HEK293T (cell line): ENCODE measurements at regions not wholly inside any gene's neighbourhood (a gene's known extent, or its start where the extent isn't known, plus 50 kb on each side); places are given as distances from the start of the nearest gene placed in this dataset.

Experiments used
- CTCF ChIA-PET: fragments of 350-600 bp; formaldehyde crosslinking; extraction: SDS; loops from one replicate; lab custom pipeline; 2021; ENCODE audit warnings: antibody characterized with exemption, inconsistent platforms; lab: Yijun Ruan, JAX
- POLR2A ChIA-PET: fragments of 350-600 bp; formaldehyde crosslinking; extraction: SDS; loops from one replicate; lab custom pipeline; 2020; ENCODE audit warnings: antibody characterized with exemption, inconsistent platforms; lab: Yijun Ruan, JAX
- DNase-seq: peaks from one replicate; pipeline ENCODE4 v3.0.0; 2012; ENCODE audit warnings: mixed read lengths; ENCODE audit errors: extremely low spot score
- ARNT ChIP-seq: fragments of 450-650 bp; IDR thresholded peaks from 2 replicates; pipeline ENCODE4 v1.6.1; 2017; ENCODE audit warnings: mild to moderate bottlenecking
- BHLHE40 ChIP-seq: fragments of 450-650 bp; IDR thresholded peaks from 2 replicates; pipeline ENCODE4 v1.6.1; 2016; ENCODE audit warnings: mild to moderate bottlenecking, moderate library complexity, borderline replicate concordance
- CTBP1 ChIP-seq: fragments of 450-650 bp; IDR thresholded peaks from 2 replicates; pipeline ENCODE4 v1.6.1; 2016; ENCODE audit warnings: borderline replicate concordance
- ELF4 ChIP-seq: fragments of 450-650 bp; IDR thresholded peaks from 2 replicates; pipeline ENCODE4 v1.6.1; 2017; ENCODE audit warnings: antibody characterized with exemption
- FOXA1 ChIP-seq: fragments of 450-650 bp; IDR thresholded peaks from 2 replicates; pipeline ENCODE4 v1.6.1; 2016; ENCODE audit warnings: mild to moderate bottlenecking
- FOXK2 ChIP-seq: fragments of 450-650 bp; IDR thresholded peaks from 2 replicates; pipeline ENCODE4 v1.6.1; 2016; ENCODE audit warnings: mild to moderate bottlenecking
- FOXM1 ChIP-seq: fragments of 450-650 bp; IDR thresholded peaks from 2 replicates; pipeline ENCODE4 v1.6.1; 2017; ENCODE audit warnings: mild to moderate bottlenecking, borderline replicate concordance
- HDGF ChIP-seq: fragments of 450-650 bp; IDR thresholded peaks from 2 replicates; pipeline ENCODE4 v1.6.1; 2017; ENCODE audit warnings: antibody characterized with exemption, borderline replicate concordance
- L3MBTL2 ChIP-seq: fragments of 450-650 bp; conservative IDR thresholded peaks from 2 replicates; pipeline ENCODE4 v1.6.1; 2016; ENCODE audit warnings: mild to moderate bottlenecking
- LEF1 ChIP-seq: fragments of 450-650 bp; IDR thresholded peaks from 2 replicates; pipeline ENCODE4 v1.6.1; 2017; ENCODE audit warnings: mild to moderate bottlenecking, borderline replicate concordance
- NFRKB ChIP-seq: fragments of 450-650 bp; IDR thresholded peaks from 2 replicates; pipeline ENCODE4 v1.6.1; 2016; ENCODE audit warnings: mild to moderate bottlenecking, moderate library complexity
- SP1 ChIP-seq: fragments of 450-650 bp; IDR thresholded peaks from 2 replicates; pipeline ENCODE4 v1.6.1; 2017
- SUZ12 ChIP-seq: fragments of 450-650 bp; IDR thresholded peaks from 2 replicates; pipeline ENCODE4 v1.6.1; 2016; ENCODE audit warnings: mild to moderate bottlenecking
- TARDBP ChIP-seq: fragments of 450-650 bp; IDR thresholded peaks from 2 replicates; pipeline ENCODE4 v1.6.1; 2016
- ZNF384 ChIP-seq: fragments of 450-650 bp; IDR thresholded peaks from 2 replicates; pipeline ENCODE4 v1.6.1; 2016
- TF ChIP-seq, protein P1 (sequence below): fragments of 450-650 bp; IDR thresholded peaks from 2 replicates; pipeline ENCODE4 v1.6.1; 2016

DNA sequence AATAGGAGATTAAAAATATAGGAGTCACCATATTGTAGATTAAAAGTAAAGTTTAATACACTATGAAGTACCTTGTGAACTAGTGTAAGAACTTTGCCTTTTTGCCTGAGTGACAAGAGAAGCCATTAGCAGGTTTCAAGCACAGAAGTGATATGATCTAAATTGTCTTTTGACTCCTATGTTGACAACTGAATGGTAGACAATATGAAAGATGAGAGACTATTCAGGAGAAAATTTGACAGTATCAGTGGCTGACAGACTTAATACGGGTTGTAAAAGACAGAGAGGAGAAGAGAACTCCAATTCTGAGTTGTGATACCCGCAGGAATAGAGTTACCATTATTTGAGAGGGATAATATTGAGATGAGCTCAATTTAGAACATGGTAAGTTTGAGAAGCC, 1259.8 kb downstream of the PCDH7 start:
- no peak for TF ChIP-seq TARDBP
- no peak for TF ChIP-seq SUZ12
- no peak for TF ChIP-seq FOXA1
- TF ChIP-seq FOXK2: no peak
- TF ChIP-seq HDGF: no peak
- TF ChIP-seq NFRKB: no peak
- no peak for TF ChIP-seq ELF4
- TF ChIP-seq ZNF384: no peak
- no peak for TF ChIP-seq FOXM1
- no peak for TF ChIP-seq ARNT
- TF ChIP-seq CTBP1: no peak
- TF ChIP-seq SP1: no peak
- no peak for TF ChIP-seq BHLHE40
- TF ChIP-seq L3MBTL2: no peak
- TF ChIP-seq, protein P1, sequence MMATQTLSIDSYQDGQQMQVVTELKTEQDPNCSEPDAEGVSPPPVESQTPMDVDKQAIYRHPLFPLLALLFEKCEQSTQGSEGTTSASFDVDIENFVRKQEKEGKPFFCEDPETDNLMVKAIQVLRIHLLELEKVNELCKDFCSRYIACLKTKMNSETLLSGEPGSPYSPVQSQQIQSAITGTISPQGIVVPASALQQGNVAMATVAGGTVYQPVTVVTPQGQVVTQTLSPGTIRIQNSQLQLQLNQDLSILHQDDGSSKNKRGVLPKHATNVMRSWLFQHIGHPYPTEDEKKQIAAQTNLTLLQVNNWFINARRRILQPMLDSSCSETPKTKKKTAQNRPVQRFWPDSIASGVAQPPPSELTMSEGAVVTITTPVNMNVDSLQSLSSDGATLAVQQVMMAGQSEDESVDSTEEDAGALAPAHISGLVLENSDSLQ: no peak
- DNase-seq: no peak
- ChIA-PET POLR2A (no interaction called here), CTCF (no interaction called here)

DNA sequence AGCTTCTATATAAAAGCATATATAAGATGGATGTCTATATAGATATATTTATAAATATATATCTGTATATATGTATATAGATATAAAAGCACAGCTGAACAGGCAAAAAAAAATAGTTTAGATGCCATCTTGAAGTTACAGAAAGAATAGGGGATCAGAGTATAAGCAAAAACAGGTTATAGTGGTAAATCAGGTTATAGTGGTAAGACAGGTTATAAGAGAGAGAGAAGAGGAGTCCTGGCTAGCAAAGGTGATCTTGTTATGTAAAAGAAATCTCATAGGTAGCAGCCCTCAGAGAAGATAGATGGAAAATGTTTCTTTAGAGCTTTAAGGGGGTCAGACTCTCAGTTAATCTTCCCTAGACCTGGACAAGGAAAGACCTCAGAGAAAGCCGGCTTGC, 1263.1 kb downstream of the PCDH7 start:
- ChIA-PET POLR2A (interaction anchor here (1.6 kb wide), 1 partner anchor 13 kb away, joined by 4 read pairs; no protein-coding TSS in a partner anchor), CTCF (no interaction called here)
- no peak for DNase-seq

DNA sequence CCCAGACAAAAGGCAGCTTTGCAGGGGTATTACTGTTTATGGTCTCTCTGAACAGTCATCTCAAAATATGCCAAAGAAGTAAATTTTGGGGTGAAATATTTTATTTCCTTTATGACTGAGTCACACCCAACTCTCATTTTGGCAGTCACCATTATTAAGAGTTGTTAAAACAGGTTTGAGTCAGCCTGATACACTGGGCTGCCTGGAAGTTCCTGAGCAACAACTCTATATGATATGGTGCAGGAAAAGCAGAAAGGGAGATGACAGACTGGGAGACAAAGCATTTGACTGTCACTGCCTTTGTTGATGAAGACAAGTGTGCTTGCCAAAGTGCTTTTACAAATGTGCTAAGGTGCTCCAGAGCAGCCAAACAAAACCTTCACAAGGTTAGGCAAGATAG, 1263.5 kb downstream of the PCDH7 start:
- ChIA-PET CTCF (no interaction called here), POLR2A (interaction anchor here (1.6 kb wide), 1 partner anchor 13 kb away, joined by 4 read pairs; no protein-coding TSS in a partner anchor)
- no peak for TF ChIP-seq LEF1
- no peak for TF ChIP-seq NFRKB
- no peak for TF ChIP-seq HDGF
- no peak for TF ChIP-seq BHLHE40
- TF ChIP-seq, protein P1: no peak
- no peak for TF ChIP-seq FOXM1
- TF ChIP-seq TARDBP: no peak
- DNase-seq: no peak

More for the DNA sequence above, 1263.1 kb downstream of the PCDH7 start:
- TF ChIP-seq ELF4: no peak
- TF ChIP-seq L3MBTL2: no peak
- no peak for TF ChIP-seq ZNF384
- TF ChIP-seq TARDBP: no peak
- TF ChIP-seq ARNT: no peak
- TF ChIP-seq, protein P1: no peak
- TF ChIP-seq SUZ12: no peak
- no peak for TF ChIP-seq SP1

DNA sequence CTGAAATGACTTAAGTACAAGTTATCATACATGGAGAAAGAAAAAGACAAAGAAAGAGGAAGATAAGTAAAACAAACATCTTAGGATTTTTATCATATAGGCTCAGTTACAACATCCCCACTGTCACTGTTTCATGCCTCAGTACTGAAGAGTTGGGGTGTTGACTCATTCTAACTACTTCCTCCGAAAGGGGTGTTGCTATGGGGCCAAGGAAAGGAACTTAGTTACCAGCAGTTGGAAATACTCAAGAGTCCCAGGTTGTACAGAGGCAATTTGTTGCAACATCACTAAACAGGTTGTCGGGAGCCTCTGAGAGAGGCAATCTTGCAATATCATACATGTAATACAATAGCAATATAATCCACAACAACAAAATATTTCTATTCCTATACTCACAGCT, 1264.7 kb downstream of the PCDH7 start:
- no peak for TF ChIP-seq SP1
- POLR2A ChIA-PET: no interaction called here
- DNase-seq: no peak
- CTCF ChIA-PET: no interaction called here

DNA sequence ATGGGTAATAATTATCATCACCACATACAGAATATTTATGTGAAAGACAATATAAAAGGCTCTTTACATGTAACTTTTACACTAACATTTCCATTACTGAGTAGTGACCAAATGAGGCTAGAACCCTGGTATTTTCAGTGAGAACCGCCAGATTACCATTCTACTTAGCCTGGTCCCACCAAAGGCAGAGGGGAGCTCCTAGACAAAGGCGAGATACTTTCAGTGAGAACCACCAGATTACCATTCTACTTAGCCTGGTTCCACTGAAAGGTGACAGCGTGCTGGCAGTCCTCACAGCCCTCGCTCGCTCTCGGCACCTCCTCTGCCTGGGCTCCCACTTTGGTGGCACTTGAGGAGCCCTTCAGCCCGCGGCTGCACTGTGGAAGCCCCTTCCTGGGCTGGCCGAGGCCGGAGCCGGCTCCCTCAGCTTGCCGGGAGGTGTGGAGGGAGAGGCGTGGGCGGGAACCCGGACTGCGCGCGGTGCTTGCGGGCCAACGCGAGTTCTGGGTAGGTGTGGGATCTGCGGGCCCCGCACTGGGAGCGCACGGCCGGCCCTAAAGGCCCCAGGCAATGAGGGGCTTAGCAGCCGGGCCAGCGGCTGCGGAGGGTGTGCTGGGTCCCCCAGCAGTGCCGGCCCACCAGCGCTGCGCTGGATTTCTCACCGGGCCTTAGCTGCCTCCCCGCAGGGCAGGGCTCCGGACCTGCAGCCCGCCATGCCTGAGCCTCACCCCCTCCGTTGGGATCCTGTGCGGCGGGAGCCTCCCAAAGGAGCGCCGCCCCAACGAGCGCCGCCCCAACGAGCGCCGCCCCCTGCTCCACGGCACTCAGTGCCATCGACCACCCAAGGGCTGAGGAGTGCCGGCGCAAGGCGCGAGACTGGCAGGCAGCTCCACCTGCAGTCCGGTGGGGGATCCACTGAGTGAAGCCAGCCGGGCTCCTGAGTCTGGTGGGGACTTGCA, 1276.1 kb downstream of the PCDH7 start:
- TF ChIP-seq, protein P1: no peak
- peak; percentile 63; the same call in 1 of the 2 replicates for TF ChIP-seq L3MBTL2
- DNase-seq: peak; percentile 9
- CTCF ChIA-PET: interaction anchor here (0.6 to 1.1 kb wide), 3 partner anchors 9 to 1277 kb away, joined by 3 to 9 read pairs (median 3); no protein-coding TSS in a partner anchor
- POLR2A ChIA-PET: interaction anchor here (1.4 kb wide), 1 partner anchor 13 kb away, joined by 4 read pairs; no protein-coding TSS in a partner anchor

DNA sequence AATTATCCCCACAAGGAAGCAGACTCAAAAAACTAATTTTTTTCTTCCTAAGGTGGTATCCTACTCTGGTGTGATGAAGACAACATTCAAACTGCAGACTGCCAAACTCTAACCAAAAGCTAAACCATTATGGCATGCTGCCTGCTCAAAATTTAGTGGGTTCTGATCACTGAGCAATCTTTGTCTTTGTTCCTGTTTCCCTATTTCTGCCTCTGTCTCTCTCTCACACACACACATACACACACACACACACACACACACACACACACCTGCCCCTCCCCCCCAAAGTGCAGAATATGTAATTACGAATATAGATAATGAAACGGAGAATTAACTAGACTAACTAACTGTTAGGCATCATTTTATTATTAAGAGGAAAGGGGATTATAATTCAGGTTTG, 1278.6 kb downstream of the PCDH7 start:
- POLR2A ChIA-PET: no interaction called here
- DNase-seq: no peak
- CTCF ChIA-PET: no interaction called here
- TF ChIP-seq, protein P1: no peak
- TF ChIP-seq TARDBP (no peak), ELF4 (no peak)
